ENCODE measurements at regions not wholly inside any gene's neighbourhood (a gene's known extent, or its start where the extent isn't known, plus 50 kb on each side); places are given as distances from the start of the nearest gene placed in this dataset.
A peak's percentile ranks its signal among the peaks of the same experiment; 100 is the strongest.

GRCh38 chr3:107428051-107428858 lies 51.0 kb downstream of the CCDC54 start:
- no peak for DNase-seq

DNA sequence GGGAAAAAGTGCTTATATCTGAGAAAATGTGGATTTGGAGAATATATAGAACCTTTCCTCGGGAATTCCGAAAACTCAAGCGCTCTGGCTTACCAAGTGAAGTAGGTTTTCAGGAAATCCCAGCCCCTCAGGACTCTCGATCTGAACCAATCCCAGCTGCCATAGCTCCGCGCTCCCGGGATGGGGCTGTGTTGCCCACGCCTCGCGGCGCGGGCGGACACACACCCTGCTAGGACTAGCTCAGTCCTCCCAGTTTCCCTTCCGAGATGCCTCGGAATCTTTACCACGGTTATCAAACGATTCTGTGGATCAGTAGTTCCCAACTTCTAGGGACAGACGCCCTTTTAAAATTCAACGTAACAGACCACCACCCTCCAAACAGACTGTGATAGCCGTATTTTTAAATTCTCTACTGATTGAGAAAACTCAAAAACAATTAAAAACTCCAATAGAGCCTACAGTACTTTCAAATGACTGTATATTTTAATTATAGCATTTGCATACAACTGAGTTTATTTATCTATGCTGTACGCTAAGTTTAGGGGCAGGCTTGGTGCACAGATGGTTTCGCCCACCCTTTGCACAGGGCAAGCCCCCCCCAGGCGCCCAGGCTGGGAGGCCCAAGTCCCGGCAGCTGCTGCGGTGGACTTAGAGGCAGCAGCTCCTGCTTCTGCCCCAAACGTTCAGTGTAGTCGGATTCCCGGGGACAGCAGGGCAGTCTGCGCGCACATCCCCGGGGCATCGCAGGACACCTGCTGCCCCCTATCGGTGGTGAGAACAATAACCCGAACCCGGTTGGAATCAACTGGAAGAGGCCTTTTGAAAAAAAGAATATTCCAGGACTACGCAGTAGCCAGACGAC lies 52.3 kb downstream of the CCDC54 start:
- DNase-seq: peak; percentile 65

- no peak for DNase-seq
Observed at GRCh38 chr3:107430214-107430995, 53.2 kb downstream of the CCDC54 start.

DNA sequence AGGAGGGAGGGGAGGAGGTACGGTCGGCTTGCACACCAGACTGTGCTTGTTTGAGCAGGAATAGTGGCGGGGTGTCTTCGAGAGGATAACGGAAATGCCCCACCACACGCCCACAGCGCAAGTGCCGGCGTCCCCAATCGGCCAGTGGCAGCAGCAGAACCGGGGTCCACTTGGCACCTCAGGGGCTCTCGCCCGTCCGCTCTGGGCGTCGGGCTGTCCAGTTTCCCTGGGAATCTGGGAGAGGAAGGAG lies 53.7 kb downstream of the CCDC54 start:
- DNase-seq: no peak

DNA sequence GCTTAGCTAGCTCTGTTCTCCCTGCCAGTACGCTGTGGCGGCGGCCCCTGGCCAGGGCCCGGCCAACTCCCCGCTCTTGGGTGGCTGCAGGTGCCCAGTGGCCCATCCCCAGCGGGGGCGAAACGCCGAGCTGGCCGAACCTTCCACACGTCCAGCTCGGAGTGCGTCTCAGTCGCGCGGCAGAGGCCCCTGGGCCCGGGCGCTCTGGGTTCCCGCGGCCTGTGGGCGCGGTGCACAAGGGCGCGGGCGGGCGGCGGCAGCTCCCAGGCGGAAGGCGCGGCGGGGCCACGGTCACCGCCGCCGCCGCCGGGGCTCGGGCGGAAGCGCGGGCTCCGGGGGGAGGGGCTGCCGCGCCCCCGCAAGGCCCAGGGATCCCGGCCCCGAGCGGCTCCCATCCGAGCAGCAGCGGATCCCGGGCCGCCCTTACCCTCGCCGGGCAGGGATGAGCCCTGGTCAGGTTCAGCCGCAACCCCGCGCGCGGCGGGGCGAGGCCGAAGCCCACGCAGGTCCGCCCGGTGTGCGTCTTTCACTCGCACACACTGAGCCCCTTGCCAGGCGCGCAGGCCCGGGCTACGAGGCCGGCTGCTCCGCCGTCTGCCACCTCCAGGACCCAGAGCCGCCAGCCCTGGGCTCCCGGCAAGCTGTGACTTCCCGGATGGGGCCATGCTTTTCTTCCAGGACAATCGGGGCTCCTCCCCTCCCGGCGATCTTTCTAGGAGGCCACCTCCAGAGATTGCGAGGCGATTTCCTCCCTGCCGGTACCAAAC lies 54.2 kb downstream of the CCDC54 start:
- peak; percentile 52 for DNase-seq

DNA sequence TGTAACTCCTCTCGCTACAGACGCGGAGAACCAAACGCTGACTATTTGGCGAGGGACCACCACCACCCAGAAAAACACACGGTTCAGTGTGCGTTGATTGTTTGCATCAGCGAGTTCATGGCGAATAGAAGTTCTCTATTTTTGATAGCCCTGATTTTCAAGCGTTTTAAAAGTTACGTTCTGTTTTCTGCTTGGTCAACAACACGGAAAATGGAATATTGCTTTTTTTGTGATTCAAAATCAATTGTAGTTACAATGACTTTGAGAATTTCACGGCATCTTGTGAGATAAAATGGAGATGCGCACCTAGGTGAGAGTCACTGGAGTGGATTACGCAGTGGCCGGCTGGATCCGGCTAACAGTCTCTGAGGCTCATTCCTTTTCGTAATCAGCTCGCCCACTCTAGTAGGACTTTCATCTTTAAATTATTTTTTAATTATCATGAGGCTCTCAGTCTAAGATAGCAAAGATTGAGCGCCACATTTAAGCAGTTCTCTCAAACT lies 54.8 kb downstream of the CCDC54 start:
- no peak for DNase-seq

DNA sequence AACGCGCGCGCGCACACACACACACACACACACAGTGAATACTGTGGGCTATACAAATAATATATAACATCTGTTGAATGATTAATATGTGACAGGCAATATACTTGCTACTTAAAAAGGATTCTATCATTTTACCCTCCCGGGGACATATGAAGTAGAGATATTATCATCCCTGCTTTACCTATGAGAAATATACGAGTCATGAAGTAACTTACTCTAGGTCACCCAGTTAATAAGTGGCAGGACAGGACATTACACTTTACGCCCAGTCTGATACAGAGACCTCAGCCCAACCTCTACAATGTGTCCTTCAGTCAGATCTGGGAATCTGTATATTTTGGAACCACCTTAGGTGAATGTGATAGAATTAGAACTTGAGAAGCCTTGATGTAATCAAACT lies 55.4 kb downstream of the CCDC54 start:
- DNase-seq: no peak

DNA sequence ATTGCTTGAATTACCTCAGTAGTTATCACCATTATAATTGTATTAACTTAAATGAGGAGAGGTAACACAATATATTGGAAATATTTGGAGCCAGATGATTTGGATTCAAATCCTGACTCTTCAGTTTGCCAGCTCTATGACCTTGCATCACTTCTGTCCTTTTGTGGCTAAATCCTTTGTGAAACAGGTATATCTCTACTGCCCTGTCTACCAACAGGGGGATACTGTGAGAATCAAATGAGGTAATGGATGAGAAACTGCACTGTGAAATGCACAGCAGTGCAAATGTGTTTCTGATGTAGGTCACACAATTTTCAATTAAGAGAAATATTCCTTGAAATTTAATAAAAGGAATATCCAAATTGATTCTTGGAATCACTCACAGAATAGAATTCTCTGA lies 58.8 kb downstream of the CCDC54 start:
- DNase-seq: no peak

- no peak for DNase-seq
Observed at GRCh38 chr3:107438671-107439070, 61.4 kb downstream of the CCDC54 start.

- DNase-seq: no peak
Observed at GRCh38 chr3:107441617-107442016, 64.4 kb downstream of the CCDC54 start.

- no peak for DNase-seq
Observed at GRCh38 chr3:107443461-107443860, 66.2 kb downstream of the CCDC54 start.

GRCh38 chr3:107446706-107447105 lies 69.5 kb downstream of the CCDC54 start:
- DNase-seq: no peak

DNA sequence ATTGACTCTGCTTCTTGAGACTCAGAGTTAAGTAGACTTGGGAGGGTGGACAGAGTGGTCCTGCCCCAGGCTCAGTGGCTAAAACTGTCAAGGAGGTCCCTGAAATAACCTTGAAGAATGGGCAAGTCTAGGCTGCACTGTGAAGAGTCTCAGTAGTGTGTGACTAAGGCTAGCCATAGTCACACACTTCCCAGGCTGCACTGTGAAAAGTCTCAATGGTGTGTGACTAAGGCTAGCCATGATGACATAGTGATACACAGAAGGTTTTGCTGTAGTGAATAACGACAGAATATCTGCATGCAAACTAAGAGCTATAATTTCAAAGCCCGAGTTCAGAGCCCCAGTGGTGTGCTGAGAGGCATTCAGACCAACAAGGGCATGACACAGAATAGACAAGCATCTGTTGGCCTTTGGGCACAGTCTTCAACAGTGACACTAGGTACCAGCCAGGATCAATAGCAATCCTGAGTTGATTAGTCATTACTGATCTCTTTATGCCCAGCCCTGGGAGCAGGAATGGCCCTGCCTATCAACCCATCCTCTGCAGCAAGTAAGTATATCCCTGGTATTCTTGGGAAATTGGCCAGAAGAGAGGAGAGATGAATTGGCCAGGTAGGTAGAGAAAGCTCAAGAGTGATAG lies 72.4 kb upstream of the BBX start:
- no peak for DNase-seq

DNA sequence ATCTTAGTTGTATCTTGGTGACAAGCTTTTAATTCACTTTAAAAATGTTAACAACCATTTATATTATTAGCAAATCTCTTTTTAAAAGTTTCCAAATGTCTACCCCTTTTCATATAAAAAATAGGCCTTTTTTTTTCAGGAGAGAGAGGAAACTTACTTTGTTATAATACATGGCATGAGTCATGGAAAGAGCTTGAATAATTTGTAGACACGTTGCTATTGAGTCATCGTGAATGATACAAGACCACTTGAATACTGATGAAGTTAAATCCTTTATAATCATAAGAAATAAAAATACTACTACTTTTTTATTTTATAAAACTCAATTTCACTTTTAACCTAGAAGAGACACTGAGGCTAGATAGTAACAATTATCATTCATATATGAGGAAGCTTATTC lies 70.3 kb upstream of the BBX start:
- DNase-seq: no peak

- DNase-seq: no peak
Observed at GRCh38 chr3:107453504-107453903, 69.3 kb upstream of the BBX start.

- no peak for DNase-seq
Observed at GRCh38 chr3:107455621-107456020, 67.1 kb upstream of the BBX start.

- DNase-seq: no peak
Observed at GRCh38 chr3:107456501-107456900, 66.3 kb upstream of the BBX start.

DNA sequence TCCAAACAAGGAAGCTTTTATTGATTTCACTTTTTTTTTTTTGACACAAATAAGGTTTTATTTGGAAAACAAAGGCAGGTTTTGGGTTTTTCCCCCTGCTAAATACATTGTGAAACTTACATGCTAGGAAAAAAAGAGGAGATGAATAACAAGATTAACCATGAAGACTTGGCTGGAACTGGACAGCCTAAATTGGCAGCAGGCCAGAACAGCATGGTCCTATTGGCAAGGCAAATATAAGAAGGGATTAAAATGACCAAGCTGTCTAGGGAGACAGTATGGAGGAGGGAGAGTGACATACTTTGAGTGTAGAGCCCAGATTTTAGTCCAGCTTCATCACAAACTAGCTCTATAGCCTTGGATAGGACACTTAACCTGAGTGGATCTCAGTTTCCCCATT lies 63.9 kb upstream of the BBX start:
- DNase-seq: no peak

- DNase-seq: no peak
Observed at GRCh38 chr3:107461721-107462120, 61.0 kb upstream of the BBX start.

- no peak for DNase-seq
Observed at GRCh38 chr3:107464037-107464436, 58.7 kb upstream of the BBX start.

GRCh38 chr3:107465064-107465631 lies 57.6 kb upstream of the BBX start:
- no peak for DNase-seq

DNA sequence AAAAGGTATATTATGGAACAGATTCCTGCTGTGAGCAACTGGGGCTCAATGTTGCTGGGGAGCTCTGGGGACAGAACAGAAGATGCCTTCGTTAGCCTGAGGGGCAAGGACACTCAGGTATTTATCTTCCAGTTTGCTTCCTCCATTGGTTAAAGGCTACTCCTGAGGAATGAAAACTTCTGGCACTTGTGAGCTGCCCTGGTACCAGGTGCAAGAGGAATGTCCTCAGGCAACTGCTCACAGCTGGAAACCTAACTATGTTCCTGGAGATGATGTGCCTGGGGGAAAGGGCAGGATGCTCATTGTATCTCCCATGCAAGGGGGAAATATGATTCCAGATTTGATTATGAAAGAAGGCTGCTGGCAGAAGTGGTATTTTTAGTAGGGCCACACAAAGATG lies 54.0 kb upstream of the BBX start:
- no peak for DNase-seq
